H1 (cell line): ENCODE measurements at regions not wholly inside any gene's neighbourhood (a gene's known extent, or its start where the extent isn't known, plus 50 kb on each side); places are given as distances from the start of the nearest gene placed in this dataset.

Experiments used
- CTCF ChIA-PET: fragments of 300-600 bp; sonication (Branson Sonifier 250); formaldehyde crosslinking; loops from one replicate; lab custom pipeline; 2021; ENCODE audit not compliant: partially characterized antibody; lab: Charles Lee
- POLR2A ChIA-PET: fragments of 300-600 bp; sonication (Branson Sonifier 250); formaldehyde crosslinking; loops from one replicate; lab custom pipeline; 2021; ENCODE audit warnings: inconsistent platforms; ENCODE audit not compliant: partially characterized antibody; lab: Charles Lee
- DNase-seq, 2 experiments: peaks; one replicate each; pipeline versions ENCODE4 v3.0.0 to v3.0.0-alpha.2; 2010 to 2022; ENCODE audit warnings: low spot score in 2 of 2, low read depth in 1 of 2, mixed read lengths in 1 of 2
- FAIRE-seq: peaks from 2 replicates; lab custom pipeline; 2011; peaks lifted over from hg19 to GRCh38; lab: Jason Lieb, UNC
- H2AFZ ChIP-seq: 2 replicates; pipeline ENCODE4 v1.8.1; 2012; ENCODE audit warnings: low read length, inconsistent platforms
- H2AK5ac ChIP-seq: 2 replicates; pipeline ENCODE4 v1.6.1; 2013; ENCODE audit warnings: low read depth, low read length
- H2BK120ac ChIP-seq: replicated peaks from 2 replicates; pipeline ENCODE3; 2013; ENCODE audit warnings: low read depth, low read length, inconsistent platforms
- H2BK12ac ChIP-seq: 2 replicates; pipeline ENCODE4 v1.6.1; 2013; ENCODE audit warnings: low read depth, low read length
- H2BK15ac ChIP-seq: 2 replicates; pipeline ENCODE4 v1.6.1; 2013; ENCODE audit warnings: low read length
- H2BK20ac ChIP-seq: 2 replicates; pipeline ENCODE4 v1.6.1; 2013; ENCODE audit warnings: low read length
- H2BK5ac ChIP-seq: 2 replicates; pipeline ENCODE4 v1.6.1; 2013; ENCODE audit warnings: low read depth, low read length
- H3K14ac ChIP-seq: 2 replicates; pipeline ENCODE4 v1.6.1; 2013; ENCODE audit warnings: inconsistent platforms; ENCODE audit not compliant: insufficient read length
- H3K18ac ChIP-seq: 2 replicates; pipeline ENCODE4 v1.6.1; 2013; ENCODE audit warnings: low read length; ENCODE audit errors: extremely low read depth
- H3K23ac ChIP-seq: 2 replicates; pipeline ENCODE4 v1.6.1; 2013; ENCODE audit warnings: inconsistent platforms; ENCODE audit not compliant: insufficient read length
- H3K23me2 ChIP-seq: 2 replicates; pipeline ENCODE4 v1.6.1; 2013; ENCODE audit warnings: low read depth, low read length
- H3K27ac ChIP-seq: 2 replicates; pipeline ENCODE4 v1.6.1; 2011; ENCODE audit warnings: low read depth, low read length, inconsistent platforms
- H3K27me3 ChIP-seq, 4 experiments: replicated peaks in 1 of 4; 1 replicate in 1 of 4; 2 replicates in 3 of 4; pipeline versions ENCODE4 v1.6.1 to v1.8.1; 2011 to 2013; ENCODE audit warnings: low read length in 3 of 4, mild to moderate bottlenecking in 3 of 4, inconsistent platforms in 2 of 4, mixed read lengths in 2 of 4, moderate library complexity in 1 of 4; ENCODE audit not compliant: control insufficient read depth in 3 of 4, insufficient read depth in 3 of 4; ENCODE audit errors: extremely low read depth in 1 of 4
- H3K36me3 ChIP-seq, 4 experiments: 2 replicates each; pipeline versions ENCODE4 v1.6.1 to v1.8.1; 2011 to 2013; ENCODE audit warnings: mild to moderate bottlenecking in 4 of 4, low read length in 3 of 4, moderate library complexity in 2 of 4, control low read depth in 1 of 4, inconsistent platforms in 1 of 4; ENCODE audit not compliant: insufficient read depth in 4 of 4, control insufficient read depth in 2 of 4
- H3K4ac ChIP-seq: replicated peaks from 2 replicates; pipeline ENCODE3; 2013; ENCODE audit warnings: low read length, low read depth, mixed read lengths, inconsistent platforms; ENCODE audit not compliant: insufficient read length
- H3K4me1 ChIP-seq, 4 experiments: replicated peaks in 1 of 4; 1 replicate in 1 of 4; 2 replicates in 3 of 4; pipeline versions ENCODE4 v1.6.1 to v1.8.1; 2011 to 2013; ENCODE audit warnings: low read length in 3 of 4, inconsistent platforms in 2 of 4, mixed read lengths in 1 of 4; ENCODE audit not compliant: insufficient read depth in 4 of 4, control insufficient read depth in 3 of 4
- H3K4me2 ChIP-seq, 2 experiments: 2 replicates each; pipeline versions ENCODE4 v1.6.1 to v1.8.1; 2011 to 2013; ENCODE audit warnings: low read depth in 2 of 2, low read length in 2 of 2, control low read depth in 1 of 2, inconsistent platforms in 1 of 2, mild to moderate bottlenecking in 1 of 2; ENCODE audit not compliant: insufficient read depth in 1 of 2
- H3K4me3 ChIP-seq, 4 experiments: fragments of 200-600, 300-600 bp in 1 of 4; sonication (generic), shearing (Covaris generic), sonication (Bioruptor Twin) in 1 of 4; 2 replicates each; pipeline versions ENCODE4 v1.5.1 to v1.8.1; 2011 to 2016; ENCODE audit warnings: low read length in 4 of 4, low read depth in 3 of 4, control low read depth in 2 of 4, inconsistent platforms in 2 of 4, mild to moderate bottlenecking in 2 of 4, mixed read lengths in 1 of 4, moderate library complexity in 1 of 4; ENCODE audit not compliant: insufficient read depth in 2 of 4; ENCODE audit errors: extremely low read depth in 1 of 4
- H3K56ac ChIP-seq: replicated peaks from 2 replicates; pipeline ENCODE3; 2013; ENCODE audit warnings: low read depth, mild to moderate bottlenecking, mixed read lengths, low read length, inconsistent platforms; ENCODE audit not compliant: insufficient read length
- H3K79me1 ChIP-seq: 2 replicates; pipeline ENCODE4 v1.6.1; 2013; ENCODE audit warnings: low read depth, low read length, control low read depth
- H3K79me2 ChIP-seq, 2 experiments: 2 replicates each; pipeline versions ENCODE4 v1.6.1 to v1.8.1; 2012 to 2013; ENCODE audit warnings: low read length in 2 of 2, mild to moderate bottlenecking in 2 of 2, inconsistent platforms in 1 of 2; ENCODE audit not compliant: insufficient read depth in 2 of 2, control insufficient read depth in 1 of 2
- H3K9ac ChIP-seq, 4 experiments: replicated peaks in 1 of 4; 1 replicate in 1 of 4; 2 replicates in 3 of 4; pipeline versions ENCODE4 v1.6.1 to v1.8.1; 2011 to 2013; ENCODE audit warnings: low read depth in 3 of 4, low read length in 3 of 4, control low read depth in 2 of 4, mild to moderate bottlenecking in 2 of 4, moderate library complexity in 2 of 4, inconsistent platforms in 1 of 4; ENCODE audit errors: extremely low read depth in 1 of 4
- H3K9me3 ChIP-seq, 2 experiments: 2 replicates each; pipeline versions ENCODE4 v1.6.1 to v1.8.1; 2012 to 2013; ENCODE audit warnings: mild to moderate bottlenecking in 2 of 2, moderate library complexity in 2 of 2, control low read depth in 1 of 2, inconsistent platforms in 1 of 2, low read depth in 1 of 2, low read length in 1 of 2, mixed read lengths in 1 of 2; ENCODE audit not compliant: insufficient read depth in 2 of 2
- H4K20me1 ChIP-seq, 2 experiments: replicated peaks in 1 of 2; 2 replicates each; pipeline versions ENCODE3 to v1.8.1; 2011 to 2013; ENCODE audit warnings: inconsistent platforms in 2 of 2, low read length in 2 of 2, mild to moderate bottlenecking in 1 of 2; ENCODE audit not compliant: insufficient read depth in 2 of 2, control insufficient read depth in 1 of 2
- H4K5ac ChIP-seq: 2 replicates; pipeline ENCODE4 v1.6.1; 2013; ENCODE audit warnings: low read length, low read depth, mixed read lengths, inconsistent platforms; ENCODE audit not compliant: insufficient read length
- H4K8ac ChIP-seq: 2 replicates; pipeline ENCODE4 v1.8.0; 2013; ENCODE audit warnings: mild to moderate bottlenecking, moderate library complexity, low read length, inconsistent platforms; ENCODE audit not compliant: insufficient read depth; ENCODE audit errors: extremely low read depth
- H4K91ac ChIP-seq: replicated peaks from 2 replicates; pipeline ENCODE3; 2013; ENCODE audit warnings: low read length, mixed read lengths, inconsistent platforms; ENCODE audit not compliant: insufficient read length
- ASH2L ChIP-seq: fragments of 200-600, 300-600 bp; sonication (generic); IDR thresholded peaks from one replicate; pipeline ENCODE4 v1.7.1; 2017; ENCODE audit warnings: low read length
- CHD2 ChIP-seq: IDR thresholded peaks from 2 replicates; pipeline ENCODE4 v1.6.1; 2012; ENCODE audit warnings: low read length, improper control_type of control experiment
- EZH2 ChIP-seq: fragments of 200-600 bp; sonication (generic); IDR thresholded peaks from 2 replicates; pipeline ENCODE4 v1.7.1; 2012; ENCODE audit warnings: low read depth, mild to moderate bottlenecking, moderate library complexity, low read length, inconsistent platforms; ENCODE audit not compliant: severe bottlenecking
- KDM5A ChIP-seq: fragments of 200-600 bp; IDR thresholded peaks from 2 replicates; pipeline ENCODE4 v1.7.1; 2012; ENCODE audit warnings: mild to moderate bottlenecking, low read length, inconsistent platforms, mixed read lengths
- MAFK ChIP-seq: IDR thresholded peaks from 2 replicates; pipeline ENCODE4 v1.6.1; 2012; ENCODE audit warnings: low read depth, mild to moderate bottlenecking, improper control_type of control experiment, low read length
- POLR2A ChIP-seq, 2 experiments: IDR thresholded peaks; 1 replicate in 1 of 2; 2 replicates in 1 of 2; pipeline ENCODE4 v1.6.1; 2011; ENCODE audit warnings: low read depth in 2 of 2, low read length in 2 of 2, mild to moderate bottlenecking in 2 of 2; ENCODE audit errors: control extremely low read depth in 1 of 2
- RBBP5 ChIP-seq: IDR thresholded peaks from 2 replicates; pipeline ENCODE4 v1.7.1; 2012; ENCODE audit warnings: low read depth, mild to moderate bottlenecking, inconsistent platforms, low read length, moderate library complexity, borderline replicate concordance
- RNF2 ChIP-seq: fragments of 200-900, 300-1000 bp; sonication (generic); IDR thresholded peaks from 2 replicates; pipeline ENCODE4 v1.7.1; 2016; ENCODE audit warnings: borderline replicate concordance, low read depth, mild to moderate bottlenecking, antibody characterized with exemption, low read length; ENCODE audit not compliant: poor library complexity, severe bottlenecking; ENCODE audit errors: missing control alignments
- SP2 ChIP-seq: IDR thresholded peaks from 2 replicates; pipeline ENCODE4 v1.6.1; 2012; ENCODE audit warnings: mild to moderate bottlenecking, low read length, inconsistent platforms
- TAF1 ChIP-seq: IDR thresholded peaks from 2 replicates; pipeline ENCODE4 v1.6.1; 2011; ENCODE audit warnings: mild to moderate bottlenecking, low read depth, low read length
- TEAD4 ChIP-seq: IDR thresholded peaks from 2 replicates; pipeline ENCODE4 v1.6.1; 2012; ENCODE audit warnings: low read depth, low read length, inconsistent platforms, mixed read lengths
- WGBS, 2 experiments: shearing (Covaris generic) in 1 of 2; methylation state at CpG; one replicate each; pipeline versions ENCODE4 v1.1.6 to v1.1.7; 2013 to 2015; ENCODE audit warnings: low lambda C conversion rate in 2 of 2, mixed read lengths in 2 of 2, inconsistent platforms in 1 of 2, low coverage in 1 of 2, missing lambda C conversion rate in 1 of 2; ENCODE audit not compliant: insufficient replicate concordance in 2 of 2, insufficient coverage in 1 of 2, insufficient read length in 1 of 2; ENCODE audit errors: extremely low coverage in 1 of 2, missing lambda C conversion rate in 1 of 2; 5-methylcytosine and 5-hydroxymethylcytosine counted together
- TF ChIP-seq, protein P1 (sequence below): IDR thresholded peaks from 2 replicates; pipeline ENCODE4 v1.6.1; 2012; ENCODE audit warnings: inconsistent platforms
- TF ChIP-seq, protein P2 (sequence below): IDR thresholded peaks from 2 replicates; pipeline ENCODE4 v1.6.1; 2012; ENCODE audit warnings: inconsistent platforms
- TF ChIP-seq, protein P3 (sequence below): IDR thresholded peaks from 2 replicates; pipeline ENCODE4 v1.6.1; 2011; ENCODE audit warnings: low read depth, mild to moderate bottlenecking, low read length; ENCODE audit not compliant: insufficient read depth

DNA sequence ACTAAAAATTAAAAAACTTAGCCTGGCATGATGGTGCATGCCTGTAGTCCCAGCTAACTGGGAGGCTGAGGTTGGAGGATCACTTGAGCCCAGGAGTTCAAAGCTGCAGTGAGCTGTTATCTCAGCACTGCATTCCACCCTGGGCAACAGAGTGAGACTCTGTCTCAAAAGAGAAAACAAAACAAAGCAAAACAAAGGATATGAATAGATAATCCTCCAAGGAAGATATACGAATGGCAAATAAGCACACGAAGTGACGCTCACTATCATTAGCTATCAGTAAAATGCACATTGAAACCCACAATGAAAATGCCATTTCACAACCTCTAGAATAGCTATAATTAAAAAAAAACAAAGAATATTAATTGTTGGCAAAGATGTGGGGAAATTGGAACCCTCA is 386.2 kb upstream of the CCL2 start:
- Histone ChIP-seq H2BK15ac (no peak overlapping the region), H3K36me3 (no peaks in the 10 kb centered on the region), H4K91ac (no peak overlapping the region), H3K27ac (no peak overlapping the region), H2BK12ac (no peak overlapping the region), H3K4me2 (no peak overlapping the region), H3K56ac (no peak overlapping the region), H2AK5ac (no peak overlapping the region), H4K5ac (no peak overlapping the region), H3K79me1 (no peaks in the 10 kb centered on the region), H3K9ac (no peak overlapping the region), H3K4ac (no peak overlapping the region), H3K23me2 (no peaks in the 10 kb centered on the region), H3K23ac (no peak overlapping the region), H3K79me2 (no peaks in the 10 kb centered on the region), H2BK120ac (no peak overlapping the region), H3K27me3 (no peaks in the 10 kb centered on the region), H4K8ac (no peak overlapping the region), H2BK5ac (no peak overlapping the region), H3K18ac (no peak overlapping the region), H3K9me3 (no peaks in the 10 kb centered on the region), H2BK20ac (no peak overlapping the region), H3K4me3 (no peak overlapping the region), H3K4me1 (no peaks in the 10 kb centered on the region), H3K14ac (no peak overlapping the region), H4K20me1 (no peaks in the 10 kb centered on the region), H2AFZ (no peak overlapping the region)
- CTCF ChIA-PET = interaction anchor here (0.7 to 1.2 kb wide), 2 partner anchors 30 to 45 kb away, joined by 3 read pairs; no protein-coding TSS in a partner anchor
- DNase-seq (no peak), FAIRE-seq (no peak)
- 95% methylated on average over 3 of the region's 3 CpGs; no CpG with 5 or more reads in 1 of the 2 experiments for WGBS, 2 experiments
- POLR2A ChIA-PET = no interaction called here
- TF ChIP-seq, protein P1, sequence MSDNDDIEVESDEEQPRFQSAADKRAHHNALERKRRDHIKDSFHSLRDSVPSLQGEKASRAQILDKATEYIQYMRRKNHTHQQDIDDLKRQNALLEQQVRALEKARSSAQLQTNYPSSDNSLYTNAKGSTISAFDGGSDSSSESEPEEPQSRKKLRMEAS = no peak
- no peak for TF ChIP-seq CHD2
- TF ChIP-seq RBBP5 = no peak
- TF ChIP-seq, protein P2, sequence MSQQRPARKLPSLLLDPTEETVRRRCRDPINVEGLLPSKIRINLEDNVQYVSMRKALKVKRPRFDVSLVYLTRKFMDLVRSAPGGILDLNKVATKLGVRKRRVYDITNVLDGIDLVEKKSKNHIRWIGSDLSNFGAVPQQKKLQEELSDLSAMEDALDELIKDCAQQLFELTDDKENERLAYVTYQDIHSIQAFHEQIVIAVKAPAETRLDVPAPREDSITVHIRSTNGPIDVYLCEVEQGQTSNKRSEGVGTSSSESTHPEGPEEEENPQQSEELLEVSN = no peak
- no peak for TF ChIP-seq MAFK
- TF ChIP-seq TEAD4 = no peak
- no peak for TF ChIP-seq RNF2
- TF ChIP-seq, protein P3, sequence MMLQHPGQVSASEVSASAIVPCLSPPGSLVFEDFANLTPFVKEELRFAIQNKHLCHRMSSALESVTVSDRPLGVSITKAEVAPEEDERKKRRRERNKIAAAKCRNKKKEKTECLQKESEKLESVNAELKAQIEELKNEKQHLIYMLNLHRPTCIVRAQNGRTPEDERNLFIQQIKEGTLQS = no peak
- no peak for TF ChIP-seq SP2
- no peak for TF ChIP-seq KDM5A
- TF ChIP-seq TAF1 = no peak
- TF ChIP-seq EZH2 = no peak
- TF ChIP-seq POLR2A (IDR thresholded peaks at IDR 0.05; ENCODE audit: control extremely low read depth in 1 of 2, low read depth in 2 of 2, low read length in 2 of 2) = no peak
- TF ChIP-seq ASH2L = no peak
